Glutamatergic neuron (in vitro differentiated cells): ENCODE measurements at regions not wholly inside any gene's neighbourhood (a gene's known extent, or its start where the extent isn't known, plus 50 kb on each side); places are given as distances from the start of the nearest gene placed in this dataset.

ENCODE experiments used
- DNase-seq: peaks from one replicate; pipeline ENCODE4 v3.0.0; 2022
- H3K27ac Mint-ChIP-seq: one replicate; pipeline ENCODE4 v1.8.0; 2020; ENCODE audit warnings: mild to moderate bottlenecking, mixed read lengths, inconsistent platforms; ENCODE audit not compliant: unreplicated experiment
- H3K27me3 Mint-ChIP-seq: one replicate; pipeline ENCODE4 v1.8.0; 2020; ENCODE audit warnings: mild to moderate bottlenecking, moderate library complexity, mixed read lengths, inconsistent platforms; ENCODE audit not compliant: unreplicated experiment
- H3K36me3 Mint-ChIP-seq: one replicate; pipeline ENCODE4 v1.8.0; 2020; ENCODE audit warnings: mild to moderate bottlenecking, mixed read lengths, inconsistent platforms; ENCODE audit not compliant: unreplicated experiment
- H3K4me1 Mint-ChIP-seq: one replicate; pipeline ENCODE4 v1.8.0; 2020; ENCODE audit warnings: mild to moderate bottlenecking, low read depth, mixed read lengths, inconsistent platforms; ENCODE audit not compliant: unreplicated experiment
- H3K4me3 Mint-ChIP-seq: one replicate; pipeline ENCODE4 v1.8.0; 2020; ENCODE audit warnings: mild to moderate bottlenecking, mixed read lengths, inconsistent platforms; ENCODE audit not compliant: unreplicated experiment
- H3K9me3 Mint-ChIP-seq: one replicate; pipeline ENCODE4 v1.8.0; 2020; ENCODE audit warnings: mild to moderate bottlenecking, moderate library complexity, mixed read lengths, inconsistent platforms; ENCODE audit not compliant: unreplicated experiment
- TF ChIP-seq, protein P1 (sequence below): fragments of 200-600 bp; sonication (generic); IDR thresholded peaks from one replicate; pipeline ENCODE4 v1.5.0; 2021; ENCODE audit not compliant: partially characterized antibody, unreplicated experiment

DNA sequence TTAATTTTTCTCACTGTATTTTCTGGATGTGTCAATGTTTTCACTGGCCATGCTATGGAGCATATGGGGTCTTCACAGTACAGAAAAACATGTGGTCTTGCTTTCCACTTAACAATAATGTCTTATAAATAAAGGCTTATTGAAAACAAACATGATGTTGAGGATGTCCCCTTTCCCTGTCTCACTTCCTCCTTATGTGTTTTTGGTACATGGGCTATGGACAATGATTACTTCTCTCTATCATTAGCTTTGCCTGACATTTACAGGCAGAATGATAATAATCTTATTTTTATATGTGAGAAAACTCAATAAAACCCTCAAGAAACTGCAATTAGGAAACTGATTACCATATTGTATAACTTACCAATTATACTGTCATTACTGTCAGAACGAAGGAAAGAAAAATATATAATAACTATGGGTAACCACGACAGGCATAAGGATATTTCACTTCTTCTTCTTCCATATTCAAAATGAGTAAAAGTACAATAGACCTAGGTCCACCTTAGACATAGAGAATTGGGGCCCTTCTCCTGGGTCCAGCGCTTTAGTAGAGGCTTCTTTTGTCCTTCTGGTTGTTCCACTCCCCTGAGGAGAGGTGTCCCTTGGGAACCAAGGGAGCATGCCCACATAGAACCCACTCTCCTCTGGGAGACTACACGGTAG, 375.0 kb downstream of the MAN2A1 start:
- Mint-ChIP-seq H3K4me3 (no peak overlapping the region), H3K36me3 (peaks cover 9% of the 10 kb centered on the region), H3K27ac (no peak overlapping the region), H3K4me1 (no peaks in the 10 kb centered on the region), H3K27me3 (no peaks in the 10 kb centered on the region), H3K9me3 (peaks cover 3% of the 10 kb centered on the region)
- TF ChIP-seq, protein P1, sequence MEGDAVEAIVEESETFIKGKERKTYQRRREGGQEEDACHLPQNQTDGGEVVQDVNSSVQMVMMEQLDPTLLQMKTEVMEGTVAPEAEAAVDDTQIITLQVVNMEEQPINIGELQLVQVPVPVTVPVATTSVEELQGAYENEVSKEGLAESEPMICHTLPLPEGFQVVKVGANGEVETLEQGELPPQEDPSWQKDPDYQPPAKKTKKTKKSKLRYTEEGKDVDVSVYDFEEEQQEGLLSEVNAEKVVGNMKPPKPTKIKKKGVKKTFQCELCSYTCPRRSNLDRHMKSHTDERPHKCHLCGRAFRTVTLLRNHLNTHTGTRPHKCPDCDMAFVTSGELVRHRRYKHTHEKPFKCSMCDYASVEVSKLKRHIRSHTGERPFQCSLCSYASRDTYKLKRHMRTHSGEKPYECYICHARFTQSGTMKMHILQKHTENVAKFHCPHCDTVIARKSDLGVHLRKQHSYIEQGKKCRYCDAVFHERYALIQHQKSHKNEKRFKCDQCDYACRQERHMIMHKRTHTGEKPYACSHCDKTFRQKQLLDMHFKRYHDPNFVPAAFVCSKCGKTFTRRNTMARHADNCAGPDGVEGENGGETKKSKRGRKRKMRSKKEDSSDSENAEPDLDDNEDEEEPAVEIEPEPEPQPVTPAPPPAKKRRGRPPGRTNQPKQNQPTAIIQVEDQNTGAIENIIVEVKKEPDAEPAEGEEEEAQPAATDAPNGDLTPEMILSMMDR, result no peak
- DNase-seq, result no peak

DNA sequence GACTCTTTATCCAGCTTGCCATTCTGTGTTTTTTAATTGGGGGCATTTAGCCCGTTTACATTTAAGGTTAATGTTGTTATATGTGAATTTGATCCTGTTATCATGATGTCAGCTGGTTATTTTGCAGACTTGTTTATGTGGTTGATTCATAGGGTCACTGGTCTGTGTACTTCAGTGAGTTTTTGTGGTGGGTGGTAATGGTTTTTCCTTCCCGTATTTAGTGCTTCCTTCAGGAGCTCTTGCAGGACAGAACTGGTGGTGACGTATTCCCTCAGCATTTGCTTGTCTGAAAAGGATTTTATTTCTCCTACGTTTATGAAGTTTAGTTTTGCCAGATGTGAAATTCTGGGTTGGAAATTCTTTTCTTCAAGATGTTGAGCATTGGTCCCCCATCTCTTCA, 381.1 kb downstream of the MAN2A1 start:
- H3K9me3 Mint-ChIP-seq, result peaks cover 3% of the 10 kb centered on the region
- no peak overlapping the region for H3K4me3 Mint-ChIP-seq
- TF ChIP-seq, protein P1, result no peak
- DNase-seq, result no peak
- peaks cover 4% of the 10 kb centered on the region for H3K4me1 Mint-ChIP-seq
- no peak overlapping the region for H3K27ac Mint-ChIP-seq
- H3K27me3 Mint-ChIP-seq, result peaks cover 4% of the 10 kb centered on the region
- peaks cover 46% of the 10 kb centered on the region for H3K36me3 Mint-ChIP-seq

DNA sequence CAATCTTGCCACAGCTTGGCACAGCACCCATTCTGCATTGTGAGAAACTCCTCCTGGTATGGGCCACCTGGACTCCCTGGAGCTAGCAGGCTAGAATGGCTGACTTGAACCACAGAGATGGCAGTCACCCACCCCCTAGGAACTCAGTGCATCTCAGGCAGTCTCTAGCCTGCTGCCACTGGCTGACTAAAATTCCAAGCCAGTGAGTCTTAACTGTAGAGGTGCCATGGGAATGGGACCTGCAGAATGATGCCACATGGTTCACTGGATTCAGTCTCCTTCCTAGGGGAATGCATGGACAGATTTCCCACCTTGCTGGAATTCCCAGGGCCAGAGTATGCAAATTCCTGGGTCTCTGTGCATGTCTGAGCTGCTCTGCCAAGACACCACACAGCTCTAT, 382.9 kb downstream of the MAN2A1 start:
- peaks cover 3% of the 10 kb centered on the region for H3K9me3 Mint-ChIP-seq
- H3K4me3 Mint-ChIP-seq, result no peak overlapping the region
- peaks cover 6% of the 10 kb centered on the region for H3K4me1 Mint-ChIP-seq
- H3K36me3 Mint-ChIP-seq, result peaks cover 46% of the 10 kb centered on the region
- H3K27me3 Mint-ChIP-seq, result peaks cover 4% of the 10 kb centered on the region
- TF ChIP-seq, protein P1, result no peak
- DNase-seq, result no peak
- no peak overlapping the region for H3K27ac Mint-ChIP-seq

DNA sequence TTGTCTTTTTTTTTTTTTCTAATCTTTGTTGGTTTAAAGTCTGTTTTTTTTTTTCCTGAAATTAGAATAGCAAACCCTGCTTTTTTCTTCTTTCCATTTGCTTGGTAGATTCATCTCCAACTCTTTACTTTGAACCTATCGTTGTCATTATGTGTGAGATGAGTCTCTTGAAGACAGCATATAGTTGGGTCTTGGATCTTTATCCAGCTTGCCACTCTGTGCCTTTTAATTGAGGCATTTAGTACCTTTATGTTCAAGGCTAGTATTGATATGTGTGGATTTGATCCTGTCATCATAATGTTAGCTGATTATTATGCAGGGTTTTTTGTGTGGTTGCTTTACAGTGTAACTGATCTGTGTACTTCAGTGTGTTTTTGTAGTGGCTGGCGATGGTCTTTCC, 383.8 kb downstream of the MAN2A1 start:
- peaks cover 6% of the 10 kb centered on the region for H3K4me1 Mint-ChIP-seq
- peaks cover under 1% of the 10 kb centered on the region for H3K9me3 Mint-ChIP-seq
- H3K27me3 Mint-ChIP-seq, result peaks cover 4% of the 10 kb centered on the region
- peaks cover 45% of the 10 kb centered on the region for H3K36me3 Mint-ChIP-seq
- TF ChIP-seq, protein P1, result no peak
- no peak overlapping the region for H3K4me3 Mint-ChIP-seq
- no peak overlapping the region for H3K27ac Mint-ChIP-seq
- DNase-seq, result no peak

DNA sequence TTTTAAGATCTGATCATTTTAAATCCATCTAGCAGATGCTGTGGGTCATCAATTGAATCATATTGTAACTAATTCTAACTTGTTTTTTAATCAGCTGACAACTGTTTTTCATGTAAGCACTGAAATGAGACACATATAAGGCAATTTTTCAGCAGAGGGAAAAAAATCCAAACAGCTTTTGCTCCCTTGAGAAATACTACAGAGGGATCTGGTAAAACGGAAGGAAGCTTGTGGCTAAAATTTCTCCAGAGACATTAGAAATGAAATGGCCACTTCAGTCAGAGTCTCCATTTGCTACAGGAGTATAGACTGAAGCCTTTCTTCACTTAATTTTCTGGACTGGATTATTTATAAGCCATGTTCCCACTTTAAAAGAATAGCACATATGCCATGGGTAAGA, 385.9 kb downstream of the MAN2A1 start:
- Mint-ChIP-seq H3K27ac (no peak overlapping the region), H3K4me1 (peaks cover 6% of the 10 kb centered on the region), H3K27me3 (peaks cover 4% of the 10 kb centered on the region), H3K9me3 (no peaks in the 10 kb centered on the region), H3K4me3 (no peak overlapping the region), H3K36me3 (peaks cover 28% of the 10 kb centered on the region)
- TF ChIP-seq, protein P1, result no peak
- no peak for DNase-seq
